HEK293 (cell line): ENCODE measurements at regions not wholly inside any gene's neighbourhood (a gene's known extent, or its start where the extent isn't known, plus 50 kb on each side); places are given as distances from the start of the nearest gene placed in this dataset.

Source experiments
- CTCF ChIP-seq: fragments of 450-650 bp; formaldehyde crosslinking; IDR thresholded peaks from 2 replicates; pipeline ENCODE4 v1.5.1; 2016; ENCODE audit warnings: missing biosample characterization, missing genetic modification characterization
- EGR2 ChIP-seq: fragments of 450-650 bp; formaldehyde crosslinking; IDR thresholded peaks from 2 replicates; pipeline ENCODE4 v1.5.1; 2016; ENCODE audit warnings: low read depth, missing biosample characterization, missing genetic modification characterization
- KLF10 ChIP-seq: fragments of 450-650 bp; IDR thresholded peaks from 2 replicates; pipeline ENCODE4 v1.5.1; 2018; ENCODE audit warnings: missing biosample characterization, mild to moderate bottlenecking, missing genetic modification characterization
- RBAK ChIP-seq: fragments of 450-650 bp; formaldehyde crosslinking; IDR thresholded peaks from 2 replicates; pipeline ENCODE4 v1.5.1; 2016; ENCODE audit warnings: missing biosample characterization, missing genetic modification characterization
- ZBTB10 ChIP-seq: fragments of 450-650 bp; formaldehyde crosslinking; IDR thresholded peaks from 2 replicates; pipeline ENCODE4 v1.5.1; 2016; ENCODE audit warnings: missing biosample characterization, missing genetic modification characterization
- ZNF112 ChIP-seq: fragments of 450-650 bp; formaldehyde crosslinking; IDR thresholded peaks from 2 replicates; pipeline ENCODE4 v1.5.0; 2017; ENCODE audit warnings: missing biosample characterization, missing genetic modification characterization
- ZNF248 ChIP-seq: fragments of 450-650 bp; formaldehyde crosslinking; IDR thresholded peaks from 2 replicates; pipeline ENCODE4 v1.5.1; 2017; ENCODE audit warnings: missing biosample characterization, missing genetic modification characterization
- ZNF274 ChIP-seq, 2 experiments: fragments of 200-500 bp in 1 of 2; fragments of 450-650 bp in 1 of 2; sonication (Bioruptor generic) in 1 of 2; formaldehyde crosslinking in 1 of 2; IDR thresholded peaks; 2 replicates each; pipeline versions ENCODE4 v1.5.1 to v1.6.1; 2014 to 2016; ENCODE audit warnings: borderline replicate concordance in 1 of 2, inconsistent platforms in 1 of 2, low read length in 1 of 2, missing biosample characterization in 1 of 2, missing genetic modification characterization in 1 of 2
- ZNF341 ChIP-seq: fragments of 450-650 bp; formaldehyde crosslinking; IDR thresholded peaks from 2 replicates; pipeline ENCODE4; 2016; ENCODE audit warnings: low read depth, missing biosample characterization, missing genetic modification characterization
- ZNF610 ChIP-seq: fragments of 450-650 bp; formaldehyde crosslinking; IDR thresholded peaks from 2 replicates; pipeline ENCODE4 v1.5.1; 2016; ENCODE audit warnings: missing biosample characterization, missing genetic modification characterization, borderline replicate concordance
- ZNF677 ChIP-seq: fragments of 450-650 bp; IDR thresholded peaks from 2 replicates; pipeline ENCODE4 v1.5.0; 2018; ENCODE audit warnings: missing biosample characterization, mild to moderate bottlenecking, missing genetic modification characterization, moderate library complexity

- TF ChIP-seq CTCF (tag by site-specific recombination) (no peak), ZBTB10 (tag by site-specific recombination) (no peak), EGR2 (peak; percentile 14; the same call in 1 of the 2 replicates), RBAK (tag by site-specific recombination) (no peak), ZNF341 (tag by site-specific recombination) (no peak), ZNF610 (tag by site-specific recombination) (no peak), ZNF274 (IDR thresholded peaks at IDR 0.05; ENCODE audit: low read length) (no peak), ZNF274 (tag by site-specific recombination; IDR thresholded peaks at IDR 0.05; ENCODE audit: borderline replicate concordance) (no peak), ZNF248 (tag by site-specific recombination) (no peak), KLF10 (tag by site-specific recombination) (no peak), ZNF112 (tag by site-specific recombination) (no peak), ZNF677 (no peak)
Observed at GRCh38 chr11:109756951-109757350, 335.0 kb downstream of the C11orf87 start.
